Smooth muscle cell (in vitro differentiated cells): ENCODE measurements at regions not wholly inside any gene's neighbourhood (a gene's known extent, or its start where the extent isn't known, plus 50 kb on each side); places are given as distances from the start of the nearest gene placed in this dataset.

Source experiments
- DNase-seq: peaks from one replicate; lab custom pipeline; 2025; ENCODE audit not compliant: unreplicated experiment; lab: John Stamatoyannopoulos, UW
- H2AFZ ChIP-seq: fragments of 200-600 bp; sonication (generic); 2 replicates; pipeline ENCODE4 v1.6.0; 2016; ENCODE audit warnings: antibody characterized with exemption, low read depth, mild to moderate bottlenecking
- H3F3A ChIP-seq: fragments of 200-600 bp; sonication (generic); 2 replicates; pipeline ENCODE4 v1.6.0; 2017; ENCODE audit warnings: antibody characterized with exemption, low read depth
- H3K27ac ChIP-seq: fragments of 200-600 bp; sonication (generic); 2 replicates; pipeline ENCODE4 v1.5.1; 2016; ENCODE audit warnings: low read depth, mild to moderate bottlenecking
- H3K27me3 ChIP-seq: fragments of 200-600 bp; sonication (generic); 2 replicates; pipeline ENCODE4 v1.6.1; 2016; ENCODE audit warnings: low read depth, mild to moderate bottlenecking
- H3K36me3 ChIP-seq: fragments of 200-600 bp; sonication (generic); 2 replicates; pipeline ENCODE4 v1.5.1; 2016; ENCODE audit warnings: low read depth
- H3K4me1 ChIP-seq: fragments of 200-600 bp; sonication (generic); 2 replicates; pipeline ENCODE4 v1.5.1; 2016; ENCODE audit warnings: low read depth
- H3K4me2 ChIP-seq: fragments of 200-600 bp; sonication (generic); 2 replicates; pipeline ENCODE4 v1.6.0; 2016; ENCODE audit warnings: mild to moderate bottlenecking
- H3K4me3 ChIP-seq: fragments of 200-600 bp; sonication (generic); 2 replicates; pipeline ENCODE4 v1.5.1; 2016; ENCODE audit warnings: mild to moderate bottlenecking
- H3K79me2 ChIP-seq: fragments of 200-600 bp; sonication (generic); 2 replicates; pipeline ENCODE4 v1.6.0; 2016; ENCODE audit warnings: low read depth, mild to moderate bottlenecking
- H3K9ac ChIP-seq: fragments of 200-600 bp; sonication (generic); 2 replicates; pipeline ENCODE4 v1.6.0; 2016; ENCODE audit warnings: low read depth
- H3K9me3 ChIP-seq: fragments of 200-600 bp; sonication (generic); replicated peaks from 2 replicates; pipeline ENCODE4 v1.5.1; 2016; ENCODE audit warnings: low read depth
- H4K20me1 ChIP-seq: fragments of 200-600 bp; sonication (generic); 2 replicates; pipeline ENCODE4 v1.6.0; 2016; ENCODE audit warnings: low read depth
- WGBS: methylation state at CpG from one replicate; pipeline ENCODE4 v1.1.7; 2016; ENCODE audit warnings: low lambda C conversion rate; 5-methylcytosine and 5-hydroxymethylcytosine counted together
- TF ChIP-seq, protein P1 (sequence below): fragments of 200-600 bp; sonication (generic); IDR thresholded peaks from 2 replicates; pipeline ENCODE4 v1.5.1; 2017; ENCODE audit warnings: borderline replicate concordance, mild to moderate bottlenecking, antibody characterized with exemption; ENCODE audit not compliant: insufficient read depth, poor library complexity, severe bottlenecking

DNA sequence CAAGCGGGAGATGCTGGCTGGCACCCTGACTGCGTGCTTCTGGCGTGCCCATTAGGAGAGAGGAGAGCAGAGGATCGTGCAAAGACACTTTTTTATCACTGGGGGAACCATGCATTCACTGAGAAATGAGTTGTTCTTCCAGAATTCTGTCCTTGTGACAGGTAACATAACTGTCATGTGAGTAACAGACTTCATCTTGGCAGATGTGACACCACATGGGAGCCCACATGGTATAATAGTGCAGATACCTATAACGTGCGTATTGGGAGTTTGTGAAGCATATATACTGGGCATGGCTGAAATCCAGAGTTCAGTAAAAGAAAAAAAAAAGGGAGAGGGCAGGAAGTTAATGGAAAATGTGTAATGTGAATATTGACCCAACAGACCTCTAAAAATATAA lies 159.6 kb upstream of the BACE2 start:
- no peaks in the 10 kb centered on the region for H3K9me3 ChIP-seq
- H4K20me1 ChIP-seq = no peaks in the 10 kb centered on the region
- no peaks in the 10 kb centered on the region for H3K27me3 ChIP-seq
- no peaks in the 10 kb centered on the region for H3F3A ChIP-seq
- H3K27ac ChIP-seq = no peak overlapping the region
- no peak overlapping the region for H3K4me3 ChIP-seq
- H3K79me2 ChIP-seq = no peaks in the 10 kb centered on the region
- H3K4me2 ChIP-seq = no peak overlapping the region
- DNase-seq = no peak
- TF ChIP-seq, protein P1, sequence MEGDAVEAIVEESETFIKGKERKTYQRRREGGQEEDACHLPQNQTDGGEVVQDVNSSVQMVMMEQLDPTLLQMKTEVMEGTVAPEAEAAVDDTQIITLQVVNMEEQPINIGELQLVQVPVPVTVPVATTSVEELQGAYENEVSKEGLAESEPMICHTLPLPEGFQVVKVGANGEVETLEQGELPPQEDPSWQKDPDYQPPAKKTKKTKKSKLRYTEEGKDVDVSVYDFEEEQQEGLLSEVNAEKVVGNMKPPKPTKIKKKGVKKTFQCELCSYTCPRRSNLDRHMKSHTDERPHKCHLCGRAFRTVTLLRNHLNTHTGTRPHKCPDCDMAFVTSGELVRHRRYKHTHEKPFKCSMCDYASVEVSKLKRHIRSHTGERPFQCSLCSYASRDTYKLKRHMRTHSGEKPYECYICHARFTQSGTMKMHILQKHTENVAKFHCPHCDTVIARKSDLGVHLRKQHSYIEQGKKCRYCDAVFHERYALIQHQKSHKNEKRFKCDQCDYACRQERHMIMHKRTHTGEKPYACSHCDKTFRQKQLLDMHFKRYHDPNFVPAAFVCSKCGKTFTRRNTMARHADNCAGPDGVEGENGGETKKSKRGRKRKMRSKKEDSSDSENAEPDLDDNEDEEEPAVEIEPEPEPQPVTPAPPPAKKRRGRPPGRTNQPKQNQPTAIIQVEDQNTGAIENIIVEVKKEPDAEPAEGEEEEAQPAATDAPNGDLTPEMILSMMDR = no peak
- H3K9ac ChIP-seq = no peak overlapping the region
- H3K36me3 ChIP-seq = no peaks in the 10 kb centered on the region
- no peak overlapping the region for H2AFZ ChIP-seq
- H3K4me1 ChIP-seq = no peaks in the 10 kb centered on the region
- 95% methylated on average over 6 of the region's 6 CpGs for WGBS

DNA sequence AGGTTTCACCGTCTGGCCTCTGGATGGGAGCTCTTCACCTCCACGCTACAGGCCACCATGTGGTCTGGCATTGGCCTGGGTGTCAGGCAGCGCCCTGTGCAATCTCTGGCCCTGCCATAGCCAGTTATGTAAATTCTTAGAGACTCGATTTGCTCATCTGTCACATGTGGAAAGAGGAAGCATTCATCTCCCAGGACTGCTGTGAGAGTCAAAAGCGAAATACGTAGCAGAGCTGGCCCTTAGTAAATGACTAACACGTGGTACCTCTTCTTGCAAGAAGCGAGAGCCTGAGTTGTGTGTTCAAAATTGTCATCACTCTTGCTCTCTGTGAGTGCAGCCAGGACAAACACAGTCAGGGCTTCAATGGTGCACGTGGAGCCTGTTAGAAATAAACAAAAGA lies 159.0 kb upstream of the BACE2 start:
- Histone ChIP-seq H2AFZ (no peak overlapping the region), H3K4me1 (no peaks in the 10 kb centered on the region), H4K20me1 (no peaks in the 10 kb centered on the region), H3K4me2 (no peak overlapping the region), H3K9me3 (no peaks in the 10 kb centered on the region), H3K4me3 (no peak overlapping the region), H3K79me2 (no peaks in the 10 kb centered on the region), H3K36me3 (no peaks in the 10 kb centered on the region), H3F3A (no peaks in the 10 kb centered on the region), H3K27me3 (no peaks in the 10 kb centered on the region), H3K27ac (no peak overlapping the region), H3K9ac (no peak overlapping the region)
- TF ChIP-seq, protein P1 = no peak
- 77% methylated on average over 9 of the region's 9 CpGs for WGBS
- no peak for DNase-seq

DNA sequence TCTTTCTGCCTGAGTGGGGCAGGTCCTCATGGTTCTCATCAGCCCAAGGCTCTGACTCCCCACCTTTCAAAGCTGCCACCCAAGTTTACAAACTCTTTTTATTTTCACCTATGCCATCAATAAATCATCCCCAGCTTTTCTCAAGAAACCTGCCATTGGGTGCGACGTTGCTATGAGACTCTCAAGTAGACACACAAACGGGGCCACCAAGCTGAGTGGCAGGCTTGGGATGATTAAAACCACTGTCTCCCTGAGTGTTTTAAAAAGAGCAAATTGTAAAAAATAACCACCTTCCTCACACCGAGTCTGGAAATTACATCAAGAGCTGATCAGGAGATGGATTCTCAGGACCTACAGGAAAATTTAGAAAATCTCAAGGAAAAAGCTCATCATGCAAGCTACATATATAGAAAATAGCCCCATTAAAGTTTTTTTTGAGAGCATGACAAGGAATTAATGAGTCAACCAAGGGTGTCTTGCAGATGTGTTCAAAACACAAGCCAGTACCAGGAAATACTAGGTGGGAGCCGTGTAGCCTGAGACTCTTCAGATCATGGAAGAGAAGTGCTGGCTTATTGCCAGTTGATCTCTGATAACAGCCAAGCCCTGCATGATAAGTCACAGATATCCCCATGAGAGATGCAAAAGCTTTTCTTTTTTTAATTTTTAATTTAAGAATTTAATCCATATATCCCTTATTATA lies 158.4 kb upstream of the BACE2 start:
- Histone ChIP-seq H3K9ac (no peak overlapping the region), H3K27ac (no peak overlapping the region), H3K27me3 (no peaks in the 10 kb centered on the region), H3K9me3 (no peaks in the 10 kb centered on the region), H3K79me2 (no peaks in the 10 kb centered on the region), H2AFZ (no peak overlapping the region), H3K36me3 (no peaks in the 10 kb centered on the region), H3K4me3 (no peak overlapping the region), H4K20me1 (no peaks in the 10 kb centered on the region), H3K4me1 (no peaks in the 10 kb centered on the region), H3K4me2 (no peak overlapping the region), H3F3A (no peaks in the 10 kb centered on the region)
- DNase-seq = no peak
- 76% methylated on average over 5 of the region's 5 CpGs for WGBS
- TF ChIP-seq, protein P1 = no peak

DNA sequence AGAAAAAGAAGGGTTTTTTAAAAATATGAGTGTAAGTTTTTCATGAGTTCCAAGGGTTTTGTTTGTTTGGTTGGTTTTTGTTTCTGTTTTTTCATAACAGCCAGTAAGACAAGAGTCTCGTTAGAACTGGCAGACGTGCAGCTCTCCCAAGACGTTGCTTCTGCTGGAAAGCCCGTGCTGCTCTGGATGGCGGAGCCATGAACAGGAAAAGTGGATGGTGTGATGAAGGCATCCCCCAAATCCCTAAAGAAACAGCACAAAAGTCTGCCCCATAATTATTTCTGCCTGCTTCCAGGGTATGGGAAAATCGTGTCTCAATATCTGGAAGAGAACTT lies 157.9 kb upstream of the BACE2 start:
- H3K27me3 ChIP-seq = no peaks in the 10 kb centered on the region
- H3K27ac ChIP-seq = no peak overlapping the region
- H3F3A ChIP-seq = no peaks in the 10 kb centered on the region
- H3K4me2 ChIP-seq = no peak overlapping the region
- no peak overlapping the region for H3K4me3 ChIP-seq
- H3K9ac ChIP-seq = no peak overlapping the region
- no peaks in the 10 kb centered on the region for H3K9me3 ChIP-seq
- no peaks in the 10 kb centered on the region for H3K36me3 ChIP-seq
- DNase-seq = no peak
- no peak overlapping the region for H2AFZ ChIP-seq
- 57% methylated on average over 6 of the region's 6 CpGs for WGBS
- H3K79me2 ChIP-seq = no peaks in the 10 kb centered on the region
- H4K20me1 ChIP-seq = no peaks in the 10 kb centered on the region
- TF ChIP-seq, protein P1 = no peak
- no peaks in the 10 kb centered on the region for H3K4me1 ChIP-seq
